ENCODE measurements at regions not wholly inside any gene's neighbourhood (a gene's known extent, or its start where the extent isn't known, plus 50 kb on each side); places are given as distances from the start of the nearest gene placed in this dataset.

DNA sequence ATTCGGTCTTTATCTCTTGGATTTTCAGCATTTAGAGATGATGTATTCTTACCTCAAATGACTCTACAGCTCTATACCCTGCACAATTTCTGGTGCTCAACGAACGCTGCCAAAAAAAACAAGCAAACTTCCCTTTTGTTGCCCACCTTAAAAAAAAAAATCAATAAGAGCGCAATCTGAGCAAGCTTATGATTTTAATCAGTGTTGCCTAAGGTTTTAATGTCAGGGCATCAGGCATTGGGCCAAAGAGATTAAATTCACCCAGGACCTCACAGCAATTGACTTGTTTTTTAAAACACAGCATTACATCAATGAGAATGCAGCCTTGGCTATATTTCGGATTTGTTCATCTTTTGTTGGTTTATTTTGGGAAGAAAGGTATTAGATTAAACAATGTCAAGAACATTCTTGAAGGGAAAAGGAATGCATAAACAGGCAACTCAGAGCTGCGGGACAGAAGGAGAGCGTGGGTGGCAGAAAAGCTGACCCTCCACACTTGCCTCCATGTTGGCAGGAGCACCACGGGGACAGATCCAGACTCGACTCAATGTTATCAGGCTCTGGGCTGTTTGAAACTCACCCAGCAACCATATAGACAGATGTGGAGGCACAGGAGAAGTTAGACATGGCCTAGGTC lies 127.5 kb upstream of the DAPK1 start:
- TF ChIP-seq EZH2phosphoT487 (IDR thresholded peaks at IDR 0.05; ENCODE audit: low read depth): no peak
- TF ChIP-seq, protein P1, sequence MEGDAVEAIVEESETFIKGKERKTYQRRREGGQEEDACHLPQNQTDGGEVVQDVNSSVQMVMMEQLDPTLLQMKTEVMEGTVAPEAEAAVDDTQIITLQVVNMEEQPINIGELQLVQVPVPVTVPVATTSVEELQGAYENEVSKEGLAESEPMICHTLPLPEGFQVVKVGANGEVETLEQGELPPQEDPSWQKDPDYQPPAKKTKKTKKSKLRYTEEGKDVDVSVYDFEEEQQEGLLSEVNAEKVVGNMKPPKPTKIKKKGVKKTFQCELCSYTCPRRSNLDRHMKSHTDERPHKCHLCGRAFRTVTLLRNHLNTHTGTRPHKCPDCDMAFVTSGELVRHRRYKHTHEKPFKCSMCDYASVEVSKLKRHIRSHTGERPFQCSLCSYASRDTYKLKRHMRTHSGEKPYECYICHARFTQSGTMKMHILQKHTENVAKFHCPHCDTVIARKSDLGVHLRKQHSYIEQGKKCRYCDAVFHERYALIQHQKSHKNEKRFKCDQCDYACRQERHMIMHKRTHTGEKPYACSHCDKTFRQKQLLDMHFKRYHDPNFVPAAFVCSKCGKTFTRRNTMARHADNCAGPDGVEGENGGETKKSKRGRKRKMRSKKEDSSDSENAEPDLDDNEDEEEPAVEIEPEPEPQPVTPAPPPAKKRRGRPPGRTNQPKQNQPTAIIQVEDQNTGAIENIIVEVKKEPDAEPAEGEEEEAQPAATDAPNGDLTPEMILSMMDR (IDR thresholded peaks at IDR 0.05; ENCODE audit: low read depth, low read length): no peak
